ENCODE measurements at regions not wholly inside any gene's neighbourhood (a gene's known extent, or its start where the extent isn't known, plus 50 kb on each side); places are given as distances from the start of the nearest gene placed in this dataset.
"Not testable (repeated sequence)": the region's sequence is repeated elsewhere in the genome, so short reads cannot be mapped to it uniquely, and the experiment has no call there.

DNA sequence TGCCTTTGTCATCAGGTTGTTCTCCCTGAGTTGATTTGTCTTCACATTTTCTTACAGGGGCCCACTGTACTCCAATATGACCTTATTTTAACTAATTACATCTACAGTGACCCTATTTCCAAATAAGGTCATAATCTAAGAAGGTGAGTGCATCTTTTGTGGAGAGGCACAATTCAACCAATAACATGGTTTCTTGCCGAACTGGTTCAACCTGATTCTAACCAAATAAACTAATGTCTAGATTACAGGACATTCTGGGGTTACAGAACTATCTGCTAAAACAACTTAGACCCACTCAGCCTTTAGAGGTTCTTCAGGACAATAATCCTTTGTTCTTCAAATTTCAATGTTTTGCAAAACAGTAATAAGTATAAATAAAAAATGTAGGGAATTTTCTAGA is 496.5 kb upstream of the SOX11 start:
- H3K36me3 Mint-ChIP-seq (ENCODE audit: low read depth), result no peaks in the 10 kb centered on the region
- H3K27me3 Mint-ChIP-seq, result no peaks in the 10 kb centered on the region
- H3K27ac Mint-ChIP-seq, result no peak overlapping the region
- H3K9me3 Mint-ChIP-seq, result peaks cover 12% of the 10 kb centered on the region
- H3K4me3 Mint-ChIP-seq, result no peak overlapping the region
- ChIA-PET CTCF (no interaction called here), POLR2A (no interaction called here)
- no peaks in the 10 kb centered on the region for H3K4me1 Mint-ChIP-seq
- no peak for DNase-seq

DNA sequence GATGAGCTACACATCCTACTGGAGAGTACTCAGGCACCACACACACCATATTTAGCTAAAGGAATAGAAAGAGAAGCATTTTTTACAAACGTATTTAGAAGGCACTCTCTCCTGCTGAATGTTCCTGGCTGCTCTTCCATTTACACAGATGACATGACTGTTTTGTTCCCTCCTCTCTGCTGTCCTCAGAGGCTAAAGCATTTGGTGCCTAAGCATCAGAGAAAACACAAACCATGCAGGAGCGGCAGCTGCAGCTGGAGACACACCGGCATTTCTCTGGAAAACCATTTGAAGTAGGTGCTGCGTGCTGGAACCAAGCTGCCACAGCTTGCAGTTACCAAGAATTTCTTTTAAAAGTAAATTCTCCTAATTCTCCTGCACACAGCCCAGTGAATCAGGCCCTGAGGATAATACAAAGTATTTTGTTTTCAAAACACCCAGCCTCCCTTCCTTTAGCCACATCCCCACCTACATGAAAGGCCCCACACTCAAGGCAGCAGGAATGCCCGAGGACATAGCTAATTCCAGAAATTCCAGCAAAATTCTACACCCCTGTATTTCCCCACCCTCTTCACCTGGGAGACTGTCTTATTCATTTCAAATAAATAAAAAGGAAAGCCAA is 488.9 kb upstream of the SOX11 start:
- H3K36me3 Mint-ChIP-seq (ENCODE audit: low read depth), result no peaks in the 10 kb centered on the region
- peaks cover 18% of the 10 kb centered on the region for H3K9me3 Mint-ChIP-seq
- no peak overlapping the region for H3K4me3 Mint-ChIP-seq
- no peaks in the 10 kb centered on the region for H3K27me3 Mint-ChIP-seq
- no peaks in the 10 kb centered on the region for H3K4me1 Mint-ChIP-seq
- ChIA-PET CTCF (no interaction called here), POLR2A (no interaction called here)
- H3K27ac Mint-ChIP-seq, result no peak overlapping the region
- DNase-seq, result no peak

GRCh38 chr2:5206742-5207141 is 485.4 kb upstream of the SOX11 start:
- H3K27ac Mint-ChIP-seq; H3K4me3 Mint-ChIP-seq; H3K4me1 Mint-ChIP-seq; H3K36me3 Mint-ChIP-seq (ENCODE audit: low read depth); H3K27me3 Mint-ChIP-seq; CTCF ChIA-PET; POLR2A ChIA-PET; DNase-seq: not testable (repeated sequence)
- peaks cover 17% of the 10 kb centered on the region for H3K9me3 Mint-ChIP-seq

GRCh38 chr2:5215989-5216607 is 476.1 kb upstream of the SOX11 start:
- H3K9me3 Mint-ChIP-seq, result peaks cover 12% of the 10 kb centered on the region
- H3K4me3 Mint-ChIP-seq, result no peak overlapping the region
- ChIA-PET POLR2A (no interaction called here), CTCF (no interaction called here)
- no peak overlapping the region for H3K27ac Mint-ChIP-seq
- H3K36me3 Mint-ChIP-seq (ENCODE audit: low read depth), result no peaks in the 10 kb centered on the region
- DNase-seq, result no peak
- no peaks in the 10 kb centered on the region for H3K4me1 Mint-ChIP-seq
- H3K27me3 Mint-ChIP-seq, result no peaks in the 10 kb centered on the region

DNA sequence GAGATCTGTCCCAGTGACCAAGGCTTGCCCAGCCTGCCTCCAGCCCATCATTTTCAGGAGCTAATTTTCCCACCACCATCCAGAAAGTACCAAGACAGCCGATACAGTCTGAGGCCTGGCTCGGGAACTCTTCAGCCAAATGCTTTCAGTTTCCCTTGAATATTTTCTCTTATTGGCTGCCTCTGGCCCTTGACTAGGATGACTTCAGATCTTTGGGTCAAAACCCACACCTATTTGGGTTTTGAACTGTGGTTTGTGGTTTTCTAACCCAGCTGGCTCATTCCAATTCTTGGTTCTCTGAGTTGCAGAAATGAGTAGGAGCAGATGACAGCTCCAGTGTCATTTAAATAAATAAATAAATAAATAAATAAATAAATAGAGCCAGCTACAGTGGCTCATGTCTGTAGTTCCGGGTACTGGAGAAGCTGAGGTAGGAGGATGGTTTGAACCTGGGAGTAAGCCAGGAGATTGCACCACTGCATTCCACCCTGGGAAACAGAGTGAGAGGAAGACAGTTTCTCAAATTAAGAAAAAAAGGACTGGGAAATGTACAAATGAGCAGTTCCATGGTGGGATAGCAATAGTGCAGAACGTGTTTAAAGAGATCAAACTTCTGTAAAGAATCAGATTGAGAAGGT is 465.0 kb upstream of the SOX11 start:
- no peak for DNase-seq
- no peaks in the 10 kb centered on the region for H3K4me1 Mint-ChIP-seq
- no peak overlapping the region for H3K27ac Mint-ChIP-seq
- no peaks in the 10 kb centered on the region for H3K27me3 Mint-ChIP-seq
- H3K9me3 Mint-ChIP-seq, result peaks cover 6% of the 10 kb centered on the region
- no peak overlapping the region for H3K4me3 Mint-ChIP-seq
- POLR2A ChIA-PET, result no interaction called here
- no peaks in the 10 kb centered on the region for H3K36me3 Mint-ChIP-seq (ENCODE audit: low read depth)
- CTCF ChIA-PET, result no interaction called here

GRCh38 chr2:5229574-5229973 is 462.6 kb upstream of the SOX11 start:
- ChIA-PET POLR2A (no interaction called here), CTCF (interaction anchor here (0.7 kb wide), 1 partner anchor 1125 kb away, joined by 3 read pairs; no protein-coding TSS in a partner anchor)
- no peaks in the 10 kb centered on the region for H3K36me3 Mint-ChIP-seq (ENCODE audit: low read depth)
- H3K4me1 Mint-ChIP-seq, result no peaks in the 10 kb centered on the region
- no peak for DNase-seq
- H3K27ac Mint-ChIP-seq, result no peak overlapping the region
- no peak overlapping the region for H3K4me3 Mint-ChIP-seq
- H3K27me3 Mint-ChIP-seq, result no peaks in the 10 kb centered on the region
- peaks cover 6% of the 10 kb centered on the region for H3K9me3 Mint-ChIP-seq

DNA sequence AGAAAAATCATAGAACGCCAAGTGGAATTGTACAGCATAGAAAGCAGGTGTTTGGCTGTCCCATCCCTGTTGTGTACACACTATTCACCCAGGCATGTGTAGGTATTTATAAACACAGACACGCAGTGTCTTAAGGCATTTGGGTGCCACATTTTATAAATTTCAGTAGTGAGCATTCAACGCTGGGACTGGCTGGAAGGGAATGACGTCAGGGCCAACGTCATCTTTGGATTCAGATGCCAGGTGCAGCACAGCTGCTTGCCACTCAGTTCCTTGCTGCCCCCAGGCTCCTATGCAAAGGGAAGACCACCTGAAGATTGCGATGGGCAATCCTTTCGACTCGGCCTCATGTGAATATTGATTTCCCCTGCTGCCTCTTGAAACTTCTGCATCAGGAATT is 461.7 kb upstream of the SOX11 start:
- H3K27ac Mint-ChIP-seq, result no peak overlapping the region
- ChIA-PET CTCF (interaction anchor here (0.7 kb wide), 1 partner anchor 1126 kb away, joined by 3 read pairs; no protein-coding TSS in a partner anchor), POLR2A (no interaction called here)
- H3K4me1 Mint-ChIP-seq, result no peaks in the 10 kb centered on the region
- peaks cover 6% of the 10 kb centered on the region for H3K9me3 Mint-ChIP-seq
- no peak for DNase-seq
- H3K27me3 Mint-ChIP-seq, result no peaks in the 10 kb centered on the region
- H3K36me3 Mint-ChIP-seq (ENCODE audit: low read depth), result no peaks in the 10 kb centered on the region
- no peak overlapping the region for H3K4me3 Mint-ChIP-seq

- ChIA-PET CTCF (no interaction called here), POLR2A (no interaction called here)
- Mint-ChIP-seq H3K27me3 (no peaks in the 10 kb centered on the region), H3K9me3 (peaks cover 5% of the 10 kb centered on the region), H3K27ac (no peak overlapping the region), H3K4me1 (no peaks in the 10 kb centered on the region), H3K36me3 (ENCODE audit: low read depth) (no peaks in the 10 kb centered on the region), H3K4me3 (no peak overlapping the region)
- no peak for DNase-seq
Observed at GRCh38 chr2:5230855-5231254, 461.3 kb upstream of the SOX11 start.

- H3K4me3 Mint-ChIP-seq, result no peak overlapping the region
Observed at GRCh38 chr2:5231287-5231686, 460.9 kb upstream of the SOX11 start.

GRCh38 chr2:5234563-5234962 is 457.6 kb upstream of the SOX11 start:
- DNase-seq, result no peak
- H3K9me3 Mint-ChIP-seq, result peaks cover 9% of the 10 kb centered on the region
- no peaks in the 10 kb centered on the region for H3K36me3 Mint-ChIP-seq (ENCODE audit: low read depth)
- H3K4me3 Mint-ChIP-seq, result no peak overlapping the region
- no peaks in the 10 kb centered on the region for H3K27me3 Mint-ChIP-seq
- CTCF ChIA-PET, result no interaction called here
- no peaks in the 10 kb centered on the region for H3K4me1 Mint-ChIP-seq
- POLR2A ChIA-PET, result no interaction called here
- no peak overlapping the region for H3K27ac Mint-ChIP-seq

More at GRCh38 chr2:5231287-5231686, 460.9 kb upstream of the SOX11 start:
- no peak for DNase-seq
- H3K4me1 Mint-ChIP-seq, result no peaks in the 10 kb centered on the region
- ChIA-PET POLR2A (no interaction called here), CTCF (no interaction called here)
- no peaks in the 10 kb centered on the region for H3K27me3 Mint-ChIP-seq
- H3K27ac Mint-ChIP-seq, result no peak overlapping the region
- H3K36me3 Mint-ChIP-seq (ENCODE audit: low read depth), result no peaks in the 10 kb centered on the region
- peaks cover 5% of the 10 kb centered on the region for H3K9me3 Mint-ChIP-seq

GRCh38 chr2:5235701-5236100 is 456.5 kb upstream of the SOX11 start:
- H3K27me3 Mint-ChIP-seq, result no peaks in the 10 kb centered on the region
- POLR2A ChIA-PET, result no interaction called here
- CTCF ChIA-PET, result no interaction called here
- H3K36me3 Mint-ChIP-seq (ENCODE audit: low read depth), result no peaks in the 10 kb centered on the region
- H3K4me1 Mint-ChIP-seq, result no peaks in the 10 kb centered on the region
- H3K4me3 Mint-ChIP-seq, result no peak overlapping the region
- H3K27ac Mint-ChIP-seq, result no peak overlapping the region
- no peak for DNase-seq
- peaks cover 8% of the 10 kb centered on the region for H3K9me3 Mint-ChIP-seq

GRCh38 chr2:5236249-5236648 is 455.9 kb upstream of the SOX11 start:
- no peak overlapping the region for H3K27ac Mint-ChIP-seq
- POLR2A ChIA-PET, result no interaction called here
- H3K27me3 Mint-ChIP-seq, result no peaks in the 10 kb centered on the region
- no peaks in the 10 kb centered on the region for H3K36me3 Mint-ChIP-seq (ENCODE audit: low read depth)
- H3K4me3 Mint-ChIP-seq, result no peak overlapping the region
- H3K4me1 Mint-ChIP-seq, result no peaks in the 10 kb centered on the region
- H3K9me3 Mint-ChIP-seq, result peaks cover 5% of the 10 kb centered on the region
- CTCF ChIA-PET, result no interaction called here
- no peak for DNase-seq

DNA sequence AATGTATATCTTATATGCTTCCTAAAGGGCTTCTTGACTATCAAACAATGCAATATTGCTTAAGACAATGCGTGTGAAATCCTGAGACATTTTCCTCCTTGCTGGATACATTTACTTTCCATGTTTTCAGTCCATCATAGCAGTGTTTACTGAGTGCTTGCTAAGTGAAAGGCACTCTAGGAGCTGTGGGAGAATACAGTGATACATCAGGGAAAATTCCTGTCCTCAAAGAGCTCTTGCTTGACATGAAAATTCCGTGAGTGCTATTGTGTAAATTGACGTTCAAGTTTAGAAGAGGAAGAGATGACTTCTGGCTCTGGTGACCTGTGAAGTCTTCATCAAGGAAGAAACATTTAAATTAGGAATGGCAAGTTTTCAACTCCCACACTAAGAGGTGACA is 449.4 kb upstream of the SOX11 start:
- H3K9me3 Mint-ChIP-seq, result no peaks in the 10 kb centered on the region
- H3K4me3 Mint-ChIP-seq, result no peak overlapping the region
- POLR2A ChIA-PET, result no interaction called here
- H3K27ac Mint-ChIP-seq, result no peak overlapping the region
- CTCF ChIA-PET, result no interaction called here
- no peaks in the 10 kb centered on the region for H3K4me1 Mint-ChIP-seq
- no peaks in the 10 kb centered on the region for H3K27me3 Mint-ChIP-seq
- no peaks in the 10 kb centered on the region for H3K36me3 Mint-ChIP-seq (ENCODE audit: low read depth)
- DNase-seq, result no peak

DNA sequence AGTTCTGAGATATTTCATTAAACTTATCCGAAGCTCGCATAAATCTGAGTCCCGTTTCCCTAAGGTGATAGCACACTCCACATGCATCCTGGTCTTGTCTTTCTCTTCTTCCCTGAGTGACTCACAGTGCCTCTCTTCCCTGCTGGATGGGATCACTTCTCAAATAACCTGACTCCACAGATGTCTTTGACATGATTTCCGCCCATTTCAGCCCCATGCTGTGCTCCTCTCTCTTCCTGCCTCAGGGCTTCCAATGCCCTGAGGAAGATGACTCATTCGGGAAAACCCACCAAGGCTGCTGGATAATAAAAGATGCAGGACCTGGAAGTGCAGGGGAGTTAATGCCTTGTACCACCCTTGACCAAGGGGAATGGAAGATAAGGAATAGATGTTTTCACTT is 441.7 kb upstream of the SOX11 start:
- ChIA-PET POLR2A (no interaction called here), CTCF (no interaction called here)
- H3K27me3 Mint-ChIP-seq, result no peaks in the 10 kb centered on the region
- H3K36me3 Mint-ChIP-seq (ENCODE audit: low read depth), result no peaks in the 10 kb centered on the region
- no peak for DNase-seq
- H3K27ac Mint-ChIP-seq, result no peak overlapping the region
- H3K4me3 Mint-ChIP-seq, result no peak overlapping the region
- H3K9me3 Mint-ChIP-seq, result peaks cover 9% of the 10 kb centered on the region
- no peaks in the 10 kb centered on the region for H3K4me1 Mint-ChIP-seq
